ENCODE measurements at regions not wholly inside any gene's neighbourhood (a gene's known extent, or its start where the extent isn't known, plus 50 kb on each side); places are given as distances from the start of the nearest gene placed in this dataset.

- H2BK12ac ChIP-seq (ENCODE audit: low read length in 2 of 2), result no peak overlapping the region
- H3K36me3 ChIP-seq (ENCODE audit: control insufficient read depth in 1 of 2, insufficient read depth in 2 of 2, low read depth in 1 of 2, low read length in 2 of 2), result no peaks in the 10 kb centered on the region
- H3K79me1 ChIP-seq (replicated peaks; ENCODE audit: low read length, poor library complexity, severe bottlenecking), result no peaks in the 10 kb centered on the region
- no peak overlapping the region for H3K9ac ChIP-seq (ENCODE audit: low read length)
- no peak overlapping the region for H2BK120ac ChIP-seq (ENCODE audit: low read depth, low read length)
- H3K4me3 ChIP-seq (ENCODE audit: insufficient read depth in 1 of 2, low read depth in 1 of 2, low read length in 2 of 2), result no peak overlapping the region
- DNase-seq, result no peak
- H4K8ac ChIP-seq (ENCODE audit: low read length), result no peak overlapping the region
- no peak overlapping the region for H3K18ac ChIP-seq (ENCODE audit: low read depth in 1 of 2, low read length in 2 of 2)
- H3K4me1 ChIP-seq (ENCODE audit: control insufficient read depth, insufficient read depth, low read depth, low read length), result no peaks in the 10 kb centered on the region
- no peaks in the 10 kb centered on the region for H3K27me3 ChIP-seq (ENCODE audit: control insufficient read depth in 1 of 2, insufficient read depth in 1 of 2, low read length in 2 of 2)
- no peak overlapping the region for H2AK5ac ChIP-seq (ENCODE audit: low read length, severe bottlenecking)
- H3K4ac ChIP-seq (ENCODE audit: low read depth in 1 of 2, low read length in 2 of 2), result no peak overlapping the region
- no peak overlapping the region for H3K4me2 ChIP-seq (ENCODE audit: low read length, poor library complexity, severe bottlenecking)
- H3K23ac ChIP-seq (ENCODE audit: low read length in 2 of 2), result no peak overlapping the region
- no peak overlapping the region for H2AFZ ChIP-seq (ENCODE audit: low read depth, low read length)
- no peak overlapping the region for H4K91ac ChIP-seq (ENCODE audit: low read length)
- H2BK15ac ChIP-seq (ENCODE audit: low read depth, poor library complexity, severe bottlenecking), result no peak overlapping the region
- H3K27ac ChIP-seq (ENCODE audit: low read length, poor library complexity, severe bottlenecking), result no peak overlapping the region
- WGBS, result 93% methylated on average over 4 of the region's 4 CpGs
- no peak overlapping the region for H3K14ac ChIP-seq (ENCODE audit: low read length in 2 of 2)
- no peak overlapping the region for H2BK5ac ChIP-seq (ENCODE audit: low read depth, low read length, poor library complexity, severe bottlenecking)
- H3K9me3 ChIP-seq (ENCODE audit: control insufficient read depth, low read length), result no peaks in the 10 kb centered on the region
Measured at GRCh38 chr3:181773921-181774320, 62.2 kb downstream of the SOX2 start.

- H3K79me1 ChIP-seq (replicated peaks; ENCODE audit: low read length, poor library complexity, severe bottlenecking), result no peaks in the 10 kb centered on the region
- H2BK15ac ChIP-seq (ENCODE audit: low read depth, poor library complexity, severe bottlenecking), result no peak overlapping the region
- H2AFZ ChIP-seq (ENCODE audit: low read depth, low read length), result no peak overlapping the region
- H3K14ac ChIP-seq (ENCODE audit: low read length in 2 of 2), result no peak overlapping the region
- no peak overlapping the region for H3K18ac ChIP-seq (ENCODE audit: low read depth in 1 of 2, low read length in 2 of 2)
- no peak overlapping the region for H4K91ac ChIP-seq (ENCODE audit: low read length)
- H3K4me2 ChIP-seq (ENCODE audit: low read length, poor library complexity, severe bottlenecking), result peak overlapping the region; percentile 0
- DNase-seq, result peak; percentile 67
- H3K4me1 ChIP-seq (ENCODE audit: control insufficient read depth, insufficient read depth, low read depth, low read length), result no peaks in the 10 kb centered on the region
- peak overlapping the region; percentile 70 for H3K9ac ChIP-seq (ENCODE audit: low read length)
- no peaks in the 10 kb centered on the region for H3K27me3 ChIP-seq (ENCODE audit: control insufficient read depth in 1 of 2, insufficient read depth in 1 of 2, low read length in 2 of 2)
- WGBS, result no CpG with 5 or more reads among the region's 1 CpG
- no peak overlapping the region for H4K8ac ChIP-seq (ENCODE audit: low read length)
- no peak overlapping the region for H2AK5ac ChIP-seq (ENCODE audit: low read length, severe bottlenecking)
- no peak overlapping the region for H3K23ac ChIP-seq (ENCODE audit: low read length in 2 of 2)
- H3K4ac ChIP-seq (ENCODE audit: low read depth in 1 of 2, low read length in 2 of 2), result no peak overlapping the region
- H3K4me3 ChIP-seq (ENCODE audit: insufficient read depth in 1 of 2, low read depth in 1 of 2, low read length in 2 of 2), result peak overlapping the region in 1 of 2 experiments; percentile 10
- no peak overlapping the region for H2BK120ac ChIP-seq (ENCODE audit: low read depth, low read length)
- no peaks in the 10 kb centered on the region for H3K9me3 ChIP-seq (ENCODE audit: control insufficient read depth, low read length)
- H2BK12ac ChIP-seq (ENCODE audit: low read length in 2 of 2), result no peak overlapping the region
- H2BK5ac ChIP-seq (ENCODE audit: low read depth, low read length, poor library complexity, severe bottlenecking), result no peak overlapping the region
- no peaks in the 10 kb centered on the region for H3K36me3 ChIP-seq (ENCODE audit: control insufficient read depth in 1 of 2, insufficient read depth in 2 of 2, low read depth in 1 of 2, low read length in 2 of 2)
- H3K27ac ChIP-seq (ENCODE audit: low read length, poor library complexity, severe bottlenecking), result peak overlapping the region; percentile 79
Measured at GRCh38 chr3:181782306-181782954, 70.7 kb downstream of the SOX2 start.

- Histone ChIP-seq H3K36me3 (ENCODE audit: control insufficient read depth in 1 of 2, insufficient read depth in 2 of 2, low read depth in 1 of 2, low read length in 2 of 2) (no peaks in the 10 kb centered on the region), H3K9me3 (ENCODE audit: control insufficient read depth, low read length) (no peaks in the 10 kb centered on the region), H2BK12ac (ENCODE audit: low read length in 2 of 2) (no peak overlapping the region), H2AFZ (ENCODE audit: low read depth, low read length) (no peak overlapping the region), H3K79me1 (replicated peaks; ENCODE audit: low read length, poor library complexity, severe bottlenecking) (no peaks in the 10 kb centered on the region), H3K27me3 (ENCODE audit: control insufficient read depth in 1 of 2, insufficient read depth in 1 of 2, low read length in 2 of 2) (no peaks in the 10 kb centered on the region), H3K14ac (ENCODE audit: low read length in 2 of 2) (no peak overlapping the region), H3K18ac (ENCODE audit: low read depth in 1 of 2, low read length in 2 of 2) (no peak overlapping the region), H2AK5ac (ENCODE audit: low read length, severe bottlenecking) (no peak overlapping the region), H3K4me1 (ENCODE audit: control insufficient read depth, insufficient read depth, low read depth, low read length) (no peaks in the 10 kb centered on the region), H3K23ac (ENCODE audit: low read length in 2 of 2) (no peak overlapping the region), H2BK120ac (ENCODE audit: low read depth, low read length) (no peak overlapping the region), H3K4ac (ENCODE audit: low read depth in 1 of 2, low read length in 2 of 2) (no peak overlapping the region), H2BK15ac (ENCODE audit: low read depth, poor library complexity, severe bottlenecking) (no peak overlapping the region), H4K8ac (ENCODE audit: low read length) (no peak overlapping the region), H3K4me2 (ENCODE audit: low read length, poor library complexity, severe bottlenecking) (no peak overlapping the region), H3K9ac (ENCODE audit: low read length) (no peak overlapping the region), H3K4me3 (ENCODE audit: insufficient read depth in 1 of 2, low read depth in 1 of 2, low read length in 2 of 2) (no peak overlapping the region), H2BK5ac (ENCODE audit: low read depth, low read length, poor library complexity, severe bottlenecking) (no peak overlapping the region), H4K91ac (ENCODE audit: low read length) (no peak overlapping the region), H3K27ac (ENCODE audit: low read length, poor library complexity, severe bottlenecking) (no peak overlapping the region)
- DNase-seq, result no peak
- 83% methylated on average over 7 of the region's 7 CpGs for WGBS
Measured at GRCh38 chr3:181790561-181790960, 78.8 kb downstream of the SOX2 start.

- Histone ChIP-seq H2BK12ac (ENCODE audit: low read length in 2 of 2) (no peak overlapping the region), H3K4me2 (ENCODE audit: low read length, poor library complexity, severe bottlenecking) (no peak overlapping the region), H3K4ac (ENCODE audit: low read depth in 1 of 2, low read length in 2 of 2) (no peak overlapping the region), H2BK5ac (ENCODE audit: low read depth, low read length, poor library complexity, severe bottlenecking) (no peak overlapping the region), H3K9me3 (ENCODE audit: control insufficient read depth, low read length) (no peaks in the 10 kb centered on the region), H3K4me3 (ENCODE audit: insufficient read depth in 1 of 2, low read depth in 1 of 2, low read length in 2 of 2) (no peak overlapping the region), H3K79me1 (replicated peaks; ENCODE audit: low read length, poor library complexity, severe bottlenecking) (no peaks in the 10 kb centered on the region), H4K91ac (ENCODE audit: low read length) (no peak overlapping the region), H4K8ac (ENCODE audit: low read length) (no peak overlapping the region), H3K18ac (ENCODE audit: low read depth in 1 of 2, low read length in 2 of 2) (no peak overlapping the region), H3K27ac (ENCODE audit: low read length, poor library complexity, severe bottlenecking) (no peak overlapping the region), H2AK5ac (ENCODE audit: low read length, severe bottlenecking) (no peak overlapping the region), H3K23ac (ENCODE audit: low read length in 2 of 2) (no peak overlapping the region), H2BK120ac (ENCODE audit: low read depth, low read length) (no peak overlapping the region), H3K27me3 (ENCODE audit: control insufficient read depth in 1 of 2, insufficient read depth in 1 of 2, low read length in 2 of 2) (no peaks in the 10 kb centered on the region), H2BK15ac (ENCODE audit: low read depth, poor library complexity, severe bottlenecking) (no peak overlapping the region), H3K9ac (ENCODE audit: low read length) (no peak overlapping the region), H3K14ac (ENCODE audit: low read length in 2 of 2) (no peak overlapping the region), H3K36me3 (ENCODE audit: control insufficient read depth in 1 of 2, insufficient read depth in 2 of 2, low read depth in 1 of 2, low read length in 2 of 2) (no peaks in the 10 kb centered on the region), H3K4me1 (ENCODE audit: control insufficient read depth, insufficient read depth, low read depth, low read length) (no peaks in the 10 kb centered on the region), H2AFZ (ENCODE audit: low read depth, low read length) (no peak overlapping the region)
- DNase-seq, result no peak
- 93% methylated on average over 5 of the region's 7 CpGs for WGBS
Measured at GRCh38 chr3:181791056-181791955, 79.6 kb downstream of the SOX2 start.
